Neural progenitor cell (in vitro differentiated cells): ENCODE measurements at regions not wholly inside any gene's neighbourhood (a gene's known extent, or its start where the extent isn't known, plus 50 kb on each side); places are given as distances from the start of the nearest gene placed in this dataset.

ENCODE experiments used
- EZH2 ChIP-seq: fragments of 200-600 bp; sonication (generic); IDR thresholded peaks from 2 replicates; pipeline ENCODE4 v1.6.1; 2017; ENCODE audit warnings: antibody characterized with exemption, mild to moderate bottlenecking, moderate library complexity
- EZH2phosphoT487 ChIP-seq: fragments of 200-600 bp; sonication (generic); IDR thresholded peaks from 2 replicates; pipeline ENCODE4 v1.6.1; 2017; ENCODE audit warnings: antibody characterized with exemption
- TF ChIP-seq, protein P1 (sequence below): fragments of 200-600 bp; sonication (generic); IDR thresholded peaks from 2 replicates; pipeline ENCODE4 v1.5.1; 2017; ENCODE audit warnings: antibody characterized with exemption, mild to moderate bottlenecking

GRCh38 chr14:56378475-56378877 lies 201.1 kb upstream of the TMEM260 start:
- TF ChIP-seq, protein P1, sequence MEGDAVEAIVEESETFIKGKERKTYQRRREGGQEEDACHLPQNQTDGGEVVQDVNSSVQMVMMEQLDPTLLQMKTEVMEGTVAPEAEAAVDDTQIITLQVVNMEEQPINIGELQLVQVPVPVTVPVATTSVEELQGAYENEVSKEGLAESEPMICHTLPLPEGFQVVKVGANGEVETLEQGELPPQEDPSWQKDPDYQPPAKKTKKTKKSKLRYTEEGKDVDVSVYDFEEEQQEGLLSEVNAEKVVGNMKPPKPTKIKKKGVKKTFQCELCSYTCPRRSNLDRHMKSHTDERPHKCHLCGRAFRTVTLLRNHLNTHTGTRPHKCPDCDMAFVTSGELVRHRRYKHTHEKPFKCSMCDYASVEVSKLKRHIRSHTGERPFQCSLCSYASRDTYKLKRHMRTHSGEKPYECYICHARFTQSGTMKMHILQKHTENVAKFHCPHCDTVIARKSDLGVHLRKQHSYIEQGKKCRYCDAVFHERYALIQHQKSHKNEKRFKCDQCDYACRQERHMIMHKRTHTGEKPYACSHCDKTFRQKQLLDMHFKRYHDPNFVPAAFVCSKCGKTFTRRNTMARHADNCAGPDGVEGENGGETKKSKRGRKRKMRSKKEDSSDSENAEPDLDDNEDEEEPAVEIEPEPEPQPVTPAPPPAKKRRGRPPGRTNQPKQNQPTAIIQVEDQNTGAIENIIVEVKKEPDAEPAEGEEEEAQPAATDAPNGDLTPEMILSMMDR = no peak
- TF ChIP-seq EZH2 = no peak
- TF ChIP-seq EZH2phosphoT487 = no peak
